Liver (tissue), 3 donors: ENCODE measurements at regions not wholly inside any gene's neighbourhood (a gene's known extent, or its start where the extent isn't known, plus 50 kb on each side); places are given as distances from the start of the nearest gene placed in this dataset.

Source experiments
- ATF3 ChIP-seq: IDR thresholded peaks from 2 replicates; pipeline ENCODE4 v1.6.1; 2016; ENCODE audit warnings: antibody characterized with exemption
- CTCF ChIP-seq: fragments of 150-350 bp; IDR thresholded peaks from 2 replicates; pipeline ENCODE4 v1.5.1; 2017; ENCODE audit warnings: improper control_type of control experiment, low read depth, low read length; ENCODE audit not compliant: missing input control
- GABPA ChIP-seq, 2 donors: IDR thresholded peaks in 1 of 2; conservative IDR thresholded peaks in 1 of 2; 2 replicates each; pipeline ENCODE4 v1.6.1; 2016; ENCODE audit warnings: antibody characterized with exemption in 2 of 2, mild to moderate bottlenecking in 1 of 2, moderate library complexity in 1 of 2
- HNF4G ChIP-seq: IDR thresholded peaks from 2 replicates; pipeline ENCODE4 v1.6.1; 2016; ENCODE audit warnings: antibody characterized with exemption
- JUND ChIP-seq, 2 donors: IDR thresholded peaks; 2 replicates each; pipeline ENCODE4 v1.6.1; 2016; ENCODE audit warnings: antibody characterized with exemption in 2 of 2
- RAD21 ChIP-seq, 2 donors: IDR thresholded peaks; 2 replicates each; pipeline ENCODE4 v1.6.1; 2016; ENCODE audit warnings: antibody characterized with exemption in 2 of 2, mild to moderate bottlenecking in 2 of 2
- REST ChIP-seq: IDR thresholded peaks from 2 replicates; pipeline ENCODE4 v1.6.1; 2016; ENCODE audit warnings: antibody characterized with exemption, mild to moderate bottlenecking
- RXRA ChIP-seq, 2 donors: IDR thresholded peaks; 2 replicates each; pipeline ENCODE4 v1.6.1; 2017 to 2018; ENCODE audit warnings: antibody characterized with exemption in 2 of 2, mild to moderate bottlenecking in 1 of 2
- SP1 ChIP-seq: IDR thresholded peaks from 2 replicates; pipeline ENCODE4 v1.6.1; 2018; ENCODE audit warnings: antibody characterized with exemption, mild to moderate bottlenecking
- TAF1 ChIP-seq: conservative IDR thresholded peaks from 2 replicates; pipeline ENCODE4 v1.6.1; 2016; ENCODE audit warnings: antibody characterized with exemption, mild to moderate bottlenecking
- YY1 ChIP-seq: IDR thresholded peaks from 2 replicates; pipeline ENCODE4 v1.6.1; 2016; ENCODE audit warnings: antibody characterized with exemption, mild to moderate bottlenecking
- TF ChIP-seq, protein P1 (sequence below): IDR thresholded peaks from 2 replicates; pipeline ENCODE4 v1.6.1; 2016; ENCODE audit warnings: antibody characterized with exemption
- donor health status: healthy.
- donor health status: healthy.

DNA sequence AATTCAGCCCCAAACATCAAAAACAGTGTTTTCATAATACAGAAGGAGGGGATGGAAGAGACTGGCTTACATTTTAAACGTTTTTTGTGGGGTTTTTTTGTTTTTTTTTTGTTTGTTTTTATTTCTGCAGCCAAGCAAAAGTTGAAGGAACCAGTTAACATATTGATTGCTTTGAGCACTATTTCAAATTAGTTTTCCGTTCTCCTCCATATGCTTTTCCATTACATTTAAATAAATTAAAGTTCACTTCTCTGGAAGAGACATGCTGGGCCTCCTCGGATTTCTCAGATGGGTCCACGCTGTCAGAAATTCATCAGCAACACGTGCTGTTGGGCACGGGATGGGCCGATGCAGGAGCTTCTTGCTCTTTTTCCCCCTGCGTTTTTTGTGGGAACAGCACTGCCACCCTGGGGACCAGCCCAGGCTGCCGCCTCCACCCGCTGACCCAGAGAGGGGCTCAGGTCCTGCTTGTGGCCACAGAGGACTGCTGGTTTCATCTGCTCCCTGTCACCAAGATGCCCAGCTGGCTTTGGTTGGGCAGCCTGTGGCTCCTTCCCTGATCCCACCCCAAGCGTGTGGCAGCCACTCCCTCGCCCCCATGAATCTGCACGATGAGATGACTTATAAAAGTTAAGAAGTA is 67.7 kb upstream of the CHST15 start:
- TF ChIP-seq CTCF (no peak), RAD21 (IDR thresholded peaks at IDR 0.05) (no peak), JUND (IDR thresholded peaks at IDR 0.05) (no peak), YY1 (no peak), REST (no peak), SP1 (no peak), RXRA (IDR thresholded peaks at IDR 0.05) (no peak), TAF1 (no peak), HNF4G (no peak), GABPA (IDR thresholded peaks at IDR 0.05 in 1 of 2, conservative IDR thresholded peaks at IDR 0.05 in 1 of 2) (no peak), ATF3 (no peak)
- TF ChIP-seq, protein P1, sequence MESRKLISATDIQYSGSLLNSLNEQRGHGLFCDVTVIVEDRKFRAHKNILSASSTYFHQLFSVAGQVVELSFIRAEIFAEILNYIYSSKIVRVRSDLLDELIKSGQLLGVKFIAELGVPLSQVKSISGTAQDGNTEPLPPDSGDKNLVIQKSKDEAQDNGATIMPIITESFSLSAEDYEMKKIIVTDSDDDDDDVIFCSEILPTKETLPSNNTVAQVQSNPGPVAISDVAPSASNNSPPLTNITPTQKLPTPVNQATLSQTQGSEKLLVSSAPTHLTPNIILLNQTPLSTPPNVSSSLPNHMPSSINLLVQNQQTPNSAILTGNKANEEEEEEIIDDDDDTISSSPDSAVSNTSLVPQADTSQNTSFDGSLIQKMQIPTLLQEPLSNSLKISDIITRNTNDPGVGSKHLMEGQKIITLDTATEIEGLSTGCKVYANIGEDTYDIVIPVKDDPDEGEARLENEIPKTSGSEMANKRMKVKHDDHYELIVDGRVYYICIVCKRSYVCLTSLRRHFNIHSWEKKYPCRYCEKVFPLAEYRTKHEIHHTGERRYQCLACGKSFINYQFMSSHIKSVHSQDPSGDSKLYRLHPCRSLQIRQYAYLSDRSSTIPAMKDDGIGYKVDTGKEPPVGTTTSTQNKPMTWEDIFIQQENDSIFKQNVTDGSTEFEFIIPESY, result no peak
